Uterus (tissue), 3 donors: ENCODE measurements at regions not wholly inside any gene's neighbourhood (a gene's known extent, or its start where the extent isn't known, plus 50 kb on each side); places are given as distances from the start of the nearest gene placed in this dataset.
A peak's percentile ranks its signal among the peaks of the same experiment; 100 is the strongest.

Source experiments
- DNase-seq, 2 donors: peaks; one replicate each; pipeline ENCODE4 v3.0.0-alpha.2; 2019 to 2020
- H3K27ac ChIP-seq, 2 donors: fragments of 200-600 bp; sonication (generic); 1 replicate in 1 of 2; 2 replicates in 1 of 2; pipeline ENCODE4 v1.5.1; 2016 to 2018
- H3K27me3 ChIP-seq, 2 donors: fragments of 200-600 bp; sonication (generic); one replicate each; pipeline ENCODE4 v1.5.1; 2018 to 2019; ENCODE audit warnings: control low read depth in 1 of 2
- H3K36me3 ChIP-seq, 2 donors: fragments of 200-600 bp; sonication (generic); one replicate each; pipeline ENCODE4 v1.5.1; 2019; ENCODE audit warnings: control low read depth in 1 of 2
- H3K4me1 ChIP-seq, 2 donors: fragments of 200-600 bp; sonication (generic); one replicate each; pipeline ENCODE4 v1.5.1; 2018 to 2019; ENCODE audit warnings: control low read depth in 1 of 2
- H3K4me3 ChIP-seq, 2 donors: fragments of 200-600 bp; sonication (generic); 1 replicate in 1 of 2; 2 replicates in 1 of 2; pipeline ENCODE4 v1.5.1; 2018 to 2019; ENCODE audit warnings: mild to moderate bottlenecking in 1 of 2
- H3K9me3 ChIP-seq, 2 donors: fragments of 200-600 bp; sonication (generic); one replicate each; pipeline ENCODE4 v1.5.1; 2019; ENCODE audit warnings: control low read depth in 1 of 2
- CTCF ChIP-seq, 4 experiments: fragments of 200-600 bp in 2 of 4; fragments of 450-650 bp in 2 of 4; sonication (generic) in 2 of 4; IDR thresholded peaks; one replicate each; pipeline ENCODE4 v1.5.1; 2016 to 2019; ENCODE audit warnings: antibody characterized with exemption in 4 of 4, mild to moderate bottlenecking in 2 of 4, moderate library complexity in 1 of 4
- POLR2A ChIP-seq, 2 donors: fragments of 450-650 bp; IDR thresholded peaks; one replicate each; pipeline ENCODE4 v1.6.1; 2016; ENCODE audit warnings: antibody characterized with exemption in 2 of 2, mild to moderate bottlenecking in 1 of 2, moderate library complexity in 1 of 2
- intact Hi-C: fragments of 100-400 bp; cut with DNase I; formaldehyde crosslinking; loops from one replicate; pipeline ENCODE4 v1.15.1; 2023; ENCODE audit warnings: low total_unique reads
- donor health status: DM: yes; HTN: yes; CAD: no.

- Histone ChIP-seq H3K27ac (peak overlapping the region; percentile 77 to 85), H3K4me3 (no peak overlapping the region)
- intact Hi-C loops: no loop called here
Observed at GRCh38 chr2:12169721-12170120, 423.3 kb downstream of the LPIN1 start.

GRCh38 chr2:12170121-12170520 lies 423.7 kb downstream of the LPIN1 start:
- H3K36me3 ChIP-seq: no peaks in the 10 kb centered on the region
- no peak overlapping the region for H3K4me3 ChIP-seq
- TF ChIP-seq POLR2A (IDR thresholded peaks at IDR 0.05) (no peak), CTCF (IDR thresholded peaks at IDR 0.05) (no peak)
- intact Hi-C loops: no loop called here
- DNase-seq: no peak
- H3K4me1 ChIP-seq: peaks cover 14 to 15% of the 10 kb centered on the region in 2 donors
- peak overlapping the region; percentile 77 to 85 for H3K27ac ChIP-seq
- H3K9me3 ChIP-seq: no peaks in the 10 kb centered on the region
- H3K27me3 ChIP-seq: no peaks in the 10 kb centered on the region

More at GRCh38 chr2:12169721-12170120, 423.3 kb downstream of the LPIN1 start:
- TF ChIP-seq CTCF (IDR thresholded peaks at IDR 0.05) (no peak), POLR2A (IDR thresholded peaks at IDR 0.05) (no peak)
- H3K36me3 ChIP-seq: no peaks in the 10 kb centered on the region
- H3K27me3 ChIP-seq: no peaks in the 10 kb centered on the region
- peak; percentile 35 to 61 for DNase-seq
- H3K9me3 ChIP-seq: no peaks in the 10 kb centered on the region
- peaks cover 14 to 15% of the 10 kb centered on the region in 2 donors for H3K4me1 ChIP-seq

- Histone ChIP-seq H3K9me3 (no peaks in the 10 kb centered on the region), H3K4me1 (peaks cover 19% of the 10 kb centered on the region in 2 donors), H3K27ac (no peak overlapping the region), H3K36me3 (no peaks in the 10 kb centered on the region), H3K4me3 (no peak overlapping the region), H3K27me3 (no peaks in the 10 kb centered on the region)
- DNase-seq: no peak
- intact Hi-C loops: no loop called here
- no peak for TF ChIP-seq POLR2A (IDR thresholded peaks at IDR 0.05)
- TF ChIP-seq CTCF (IDR thresholded peaks at IDR 0.05): no peak
Observed at GRCh38 chr2:12173271-12173942, 427.0 kb downstream of the LPIN1 start.

- no peaks in the 10 kb centered on the region for H3K9me3 ChIP-seq
- no peak for TF ChIP-seq CTCF (IDR thresholded peaks at IDR 0.05)
- TF ChIP-seq POLR2A (IDR thresholded peaks at IDR 0.05): no peak
- DNase-seq: no peak
- H3K4me1 ChIP-seq: peaks cover 14 to 19% of the 10 kb centered on the region in 2 donors
- intact Hi-C loops: no loop called here
- H3K27me3 ChIP-seq: no peaks in the 10 kb centered on the region
- H3K27ac ChIP-seq: no peak overlapping the region
- no peaks in the 10 kb centered on the region for H3K36me3 ChIP-seq
- no peak overlapping the region for H3K4me3 ChIP-seq
Observed at GRCh38 chr2:12173943-12174340, 427.5 kb downstream of the LPIN1 start.

- Histone ChIP-seq H3K4me3 (no peak overlapping the region), H3K9me3 (no peaks in the 10 kb centered on the region), H3K4me1 (peaks cover 4 to 9% of the 10 kb centered on the region in 2 donors), H3K27ac (no peak overlapping the region), H3K27me3 (no peaks in the 10 kb centered on the region), H3K36me3 (no peaks in the 10 kb centered on the region)
- intact Hi-C loops: no loop called here
- no peak for DNase-seq
- TF ChIP-seq CTCF (IDR thresholded peaks at IDR 0.05): no peak
- no peak for TF ChIP-seq POLR2A (IDR thresholded peaks at IDR 0.05)
Observed at GRCh38 chr2:12175323-12175722, 428.9 kb downstream of the LPIN1 start.
